Stomach (tissue), 4 donors: ENCODE measurements at regions not wholly inside any gene's neighbourhood (a gene's known extent, or its start where the extent isn't known, plus 50 kb on each side); places are given as distances from the start of the nearest gene placed in this dataset.

Experiments used
- CTCF ChIP-seq, 7 experiments: fragments of 450-650 bp in 4 of 7; fragments of 200-600 bp in 3 of 7; sonication (generic) in 3 of 7; IDR thresholded peaks; one replicate each; pipeline ENCODE4 v1.5.1; 2016 to 2019; ENCODE audit warnings: antibody characterized with exemption in 7 of 7, control low read depth in 2 of 7, mild to moderate bottlenecking in 1 of 7
- EP300 ChIP-seq: sonication (generic); formaldehyde crosslinking; IDR thresholded peaks from one replicate; pipeline ENCODE4 v1.6.1; 2017; ENCODE audit warnings: antibody characterized with exemption
- POLR2A ChIP-seq, 4 donors: fragments of 450-650 bp; IDR thresholded peaks; one replicate each; pipeline ENCODE4 v1.6.1; 2016; ENCODE audit warnings: antibody characterized with exemption in 4 of 4, control low read depth in 2 of 4, mild to moderate bottlenecking in 1 of 4, moderate library complexity in 1 of 4

GRCh38 chr14:58712357-58712756 lies 74.6 kb downstream of the DACT1 start:
- TF ChIP-seq CTCF (IDR thresholded peaks at IDR 0.05): no peak
- TF ChIP-seq POLR2A (IDR thresholded peaks at IDR 0.05): no peak
- TF ChIP-seq EP300: no peak
